22Rv1 (cell line): ENCODE measurements at regions not wholly inside any gene's neighbourhood (a gene's known extent, or its start where the extent isn't known, plus 50 kb on each side); places are given as distances from the start of the nearest gene placed in this dataset.

ENCODE experiments used
- H3K27ac ChIP-seq: fragments of 450-650 bp; 2 replicates; pipeline ENCODE4 v1.5.1; 2017
- ZFX ChIP-seq: fragments of 450-650 bp; IDR thresholded peaks from 2 replicates; pipeline ENCODE4 v1.6.1; 2017; ENCODE audit warnings: antibody characterized with exemption, borderline replicate concordance
- TF ChIP-seq, protein P1 (sequence below): fragments of 450-650 bp; IDR thresholded peaks from 2 replicates; pipeline ENCODE4 v1.5.1; 2017; ENCODE audit warnings: mild to moderate bottlenecking

DNA sequence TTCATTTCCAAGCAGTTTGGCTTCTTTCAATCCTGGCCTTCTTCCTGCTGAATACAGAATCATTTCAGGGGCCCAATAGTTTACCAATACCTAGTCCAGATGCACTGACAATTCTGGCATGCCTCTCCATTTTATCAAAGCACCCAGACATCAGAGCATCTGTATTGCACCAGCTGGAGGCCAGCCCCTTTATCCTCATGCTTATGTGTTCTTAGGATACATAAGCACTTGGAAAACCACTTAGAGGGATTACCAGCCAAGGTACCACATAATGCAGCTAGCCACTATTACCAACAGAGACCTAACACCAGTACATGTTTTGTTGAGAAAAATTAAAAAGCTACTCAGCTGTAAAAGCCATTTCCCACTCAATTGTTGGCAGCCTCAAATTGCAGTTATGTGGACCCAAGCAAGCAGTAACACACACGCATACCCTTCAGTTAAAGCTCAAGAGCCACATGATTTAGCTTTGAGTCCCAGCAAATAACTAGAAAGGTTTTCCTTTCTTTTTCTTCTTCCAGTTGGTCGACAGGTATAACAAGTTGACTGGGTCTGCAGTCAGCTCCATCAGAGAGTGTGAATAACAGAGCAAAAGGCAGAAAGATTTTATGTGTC lies 263.8 kb downstream of the DIO2 start:
- no peak overlapping the region for H3K27ac ChIP-seq
- TF ChIP-seq, protein P1, sequence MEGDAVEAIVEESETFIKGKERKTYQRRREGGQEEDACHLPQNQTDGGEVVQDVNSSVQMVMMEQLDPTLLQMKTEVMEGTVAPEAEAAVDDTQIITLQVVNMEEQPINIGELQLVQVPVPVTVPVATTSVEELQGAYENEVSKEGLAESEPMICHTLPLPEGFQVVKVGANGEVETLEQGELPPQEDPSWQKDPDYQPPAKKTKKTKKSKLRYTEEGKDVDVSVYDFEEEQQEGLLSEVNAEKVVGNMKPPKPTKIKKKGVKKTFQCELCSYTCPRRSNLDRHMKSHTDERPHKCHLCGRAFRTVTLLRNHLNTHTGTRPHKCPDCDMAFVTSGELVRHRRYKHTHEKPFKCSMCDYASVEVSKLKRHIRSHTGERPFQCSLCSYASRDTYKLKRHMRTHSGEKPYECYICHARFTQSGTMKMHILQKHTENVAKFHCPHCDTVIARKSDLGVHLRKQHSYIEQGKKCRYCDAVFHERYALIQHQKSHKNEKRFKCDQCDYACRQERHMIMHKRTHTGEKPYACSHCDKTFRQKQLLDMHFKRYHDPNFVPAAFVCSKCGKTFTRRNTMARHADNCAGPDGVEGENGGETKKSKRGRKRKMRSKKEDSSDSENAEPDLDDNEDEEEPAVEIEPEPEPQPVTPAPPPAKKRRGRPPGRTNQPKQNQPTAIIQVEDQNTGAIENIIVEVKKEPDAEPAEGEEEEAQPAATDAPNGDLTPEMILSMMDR = no peak
- no peak for TF ChIP-seq ZFX

DNA sequence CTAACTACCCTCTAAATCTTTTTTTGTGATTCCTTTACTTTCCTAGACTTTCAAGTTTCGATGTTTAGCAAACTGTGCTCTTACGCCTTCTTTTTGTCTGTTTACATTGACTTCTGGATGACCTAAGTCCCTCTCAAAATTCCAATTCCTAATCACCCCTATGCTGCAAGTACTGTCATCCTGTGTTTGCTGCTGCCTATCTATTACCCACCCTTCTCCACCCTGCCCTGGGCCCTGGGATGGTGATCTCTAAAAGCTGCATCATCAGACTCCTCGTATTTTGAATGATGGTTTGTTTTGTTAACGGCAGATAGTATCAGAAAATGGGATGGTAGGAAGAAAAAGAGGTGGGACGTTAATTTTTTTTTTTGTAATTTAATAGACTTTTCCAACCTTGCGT lies 272.1 kb downstream of the DIO2 start:
- H3K27ac ChIP-seq = no peak overlapping the region
- TF ChIP-seq, protein P1 = no peak
- TF ChIP-seq ZFX = no peak

DNA sequence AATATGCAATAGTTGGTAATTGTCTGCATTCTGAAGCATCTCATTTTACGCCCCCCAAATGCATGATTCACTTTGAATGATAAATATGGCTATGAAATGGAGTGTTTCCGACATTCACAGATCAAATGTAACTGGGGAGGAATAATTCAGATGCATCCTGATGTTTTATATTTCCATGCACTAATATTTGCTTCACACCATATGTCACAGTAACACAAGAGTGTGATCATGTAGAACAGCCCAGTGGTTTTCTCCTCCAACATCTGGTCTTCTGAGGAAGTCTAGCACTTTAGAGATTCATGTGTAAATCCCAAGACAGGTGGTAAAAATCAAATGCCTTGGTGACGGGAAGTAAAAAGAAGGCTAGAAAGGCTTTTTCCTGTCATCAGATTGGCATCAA lies 273.1 kb downstream of the DIO2 start:
- no peak overlapping the region for H3K27ac ChIP-seq
- TF ChIP-seq, protein P1 = no peak
- TF ChIP-seq ZFX = no peak

DNA sequence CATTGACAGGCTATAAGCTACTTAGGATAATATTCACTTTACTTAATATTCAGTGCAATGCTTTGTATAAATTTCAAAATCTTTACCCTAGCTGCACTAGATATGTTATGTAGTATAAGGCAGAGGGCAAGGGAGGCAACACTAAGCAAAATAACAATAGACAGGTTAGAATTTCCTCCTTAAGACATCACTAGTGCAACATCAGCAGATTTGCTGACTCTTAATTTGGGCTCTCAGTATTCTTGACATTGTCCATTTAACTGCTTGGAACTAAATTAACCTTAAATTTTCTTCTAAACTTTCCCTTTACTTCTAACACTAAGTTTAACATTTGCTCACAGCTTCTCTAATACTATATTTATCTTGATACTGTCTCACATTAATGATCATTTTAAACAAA lies 273.9 kb downstream of the DIO2 start:
- no peak for TF ChIP-seq ZFX
- TF ChIP-seq, protein P1 = no peak
- H3K27ac ChIP-seq = no peak overlapping the region

DNA sequence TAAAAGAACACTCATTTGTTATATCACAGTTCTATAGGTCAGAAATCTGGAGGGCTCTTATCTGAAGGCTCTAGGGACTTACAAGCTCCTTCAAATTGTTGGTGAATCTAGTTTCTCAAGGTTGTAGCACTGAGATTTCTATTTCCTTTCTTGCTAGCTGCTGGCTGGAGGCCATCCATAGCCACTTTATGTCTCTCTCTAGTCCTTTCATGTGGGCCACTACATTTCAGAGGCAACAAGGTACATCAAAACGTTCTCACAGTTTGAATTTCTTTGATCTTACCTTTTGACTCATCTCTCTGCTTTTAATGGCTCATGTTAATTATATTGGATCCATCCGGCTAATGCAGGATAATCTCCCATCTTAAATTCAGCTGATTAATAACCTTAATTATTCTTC lies 286.8 kb downstream of the DIO2 start:
- H3K27ac ChIP-seq = no peak overlapping the region
- TF ChIP-seq, protein P1 = no peak
- no peak for TF ChIP-seq ZFX

DNA sequence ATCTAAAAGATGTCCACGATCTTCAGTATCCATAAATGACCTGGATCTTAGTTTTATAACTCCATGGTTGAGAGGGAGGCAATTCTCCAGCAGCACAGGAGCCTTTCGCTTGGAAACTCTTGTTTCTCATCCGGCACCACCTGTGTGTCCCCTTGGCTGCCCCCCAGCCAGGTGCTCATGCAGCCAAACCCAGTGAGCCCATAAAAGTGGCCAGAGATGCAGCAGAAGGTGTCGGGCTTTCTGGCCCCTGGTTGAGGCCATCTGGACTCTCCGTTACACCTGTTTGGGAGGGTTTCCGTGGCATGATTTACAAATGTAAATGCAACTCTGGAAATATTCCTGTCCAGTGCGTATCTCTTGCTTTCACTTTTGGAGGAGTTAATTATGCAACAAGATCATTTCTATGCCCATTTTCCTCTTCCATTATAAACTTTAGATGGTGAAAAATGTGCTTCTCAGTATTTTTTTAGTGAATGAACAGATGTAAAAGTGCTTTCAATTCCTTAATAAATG lies 291.1 kb downstream of the DIO2 start:
- H3K27ac ChIP-seq = no peak overlapping the region
- TF ChIP-seq, protein P1 = no peak
- TF ChIP-seq ZFX = no peak
